ENCODE measurements at regions not wholly inside any gene's neighbourhood (a gene's known extent, or its start where the extent isn't known, plus 50 kb on each side); places are given as distances from the start of the nearest gene placed in this dataset.
"Not testable (repeated sequence)": the region's sequence is repeated elsewhere in the genome, so short reads cannot be mapped to it uniquely, and the experiment has no call there.

GRCh38 chrX:838666-839065, 208.1 kb downstream of the SHOX start:
- H3K36me3 Mint-ChIP-seq (ENCODE audit: low read depth); H3K4me1 Mint-ChIP-seq (ENCODE audit: low read depth); H3K27ac Mint-ChIP-seq; H3K27me3 Mint-ChIP-seq (ENCODE audit: low read depth); H3K4me3 Mint-ChIP-seq: not testable (repeated sequence)
- peaks cover 19% of the 10 kb centered on the region for H3K9me3 Mint-ChIP-seq

DNA sequence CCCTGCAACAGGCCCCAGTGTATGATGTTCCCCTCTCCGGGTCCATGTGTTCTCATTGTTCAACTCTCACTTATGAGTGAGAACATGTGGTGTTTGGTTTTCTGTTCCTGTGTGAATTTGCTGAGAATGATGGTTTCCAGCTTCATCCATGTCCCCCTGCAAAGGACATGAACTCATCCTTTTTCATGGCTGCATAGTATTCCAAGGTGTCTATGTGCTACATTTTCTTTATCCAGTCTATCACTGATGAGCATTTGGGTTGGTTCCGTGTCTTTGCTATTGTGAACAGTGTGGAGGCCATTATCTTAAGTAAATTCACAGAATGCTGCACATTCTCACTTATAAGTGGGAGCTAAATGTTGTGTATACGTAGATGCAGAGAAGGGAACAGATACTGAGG, 205.3 kb downstream of the SHOX start:
- H3K4me1 Mint-ChIP-seq (ENCODE audit: low read depth); H3K27me3 Mint-ChIP-seq (ENCODE audit: low read depth); H3K27ac Mint-ChIP-seq; H3K4me3 Mint-ChIP-seq; H3K36me3 Mint-ChIP-seq (ENCODE audit: low read depth): not testable (repeated sequence)
- peaks cover 29% of the 10 kb centered on the region for H3K9me3 Mint-ChIP-seq

- H3K4me3 Mint-ChIP-seq = no peak overlapping the region
- no peaks in the 10 kb centered on the region for H3K36me3 Mint-ChIP-seq (ENCODE audit: low read depth)
- no peaks in the 10 kb centered on the region for H3K4me1 Mint-ChIP-seq (ENCODE audit: low read depth)
- H3K27me3 Mint-ChIP-seq (ENCODE audit: low read depth) = no peaks in the 10 kb centered on the region
- peaks cover 21% of the 10 kb centered on the region for H3K9me3 Mint-ChIP-seq
- H3K27ac Mint-ChIP-seq = no peak overlapping the region
These were observed 199.9 kb downstream of the SHOX start for GRCh38 chrX:830532-830931.

DNA sequence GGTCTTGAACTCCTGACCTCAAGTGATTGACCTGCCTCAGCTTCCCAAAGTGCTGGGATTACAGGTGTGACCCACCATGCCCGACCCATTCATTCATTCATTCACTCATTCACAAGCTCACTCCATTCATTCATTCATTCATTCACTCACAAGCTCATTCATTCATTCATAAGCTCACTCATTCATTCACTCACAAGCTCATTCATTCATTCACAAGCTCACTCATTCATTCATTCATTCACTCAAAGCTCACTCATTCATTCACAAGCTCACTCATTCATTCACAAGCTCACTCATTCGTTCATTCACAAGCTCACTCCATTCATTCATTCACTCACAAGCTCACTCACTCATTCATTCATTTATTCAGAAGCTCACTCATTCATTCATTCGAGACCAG, 198.6 kb downstream of the SHOX start:
- no peak overlapping the region for H3K27ac Mint-ChIP-seq
- no peaks in the 10 kb centered on the region for H3K4me1 Mint-ChIP-seq (ENCODE audit: low read depth)
- no peaks in the 10 kb centered on the region for H3K27me3 Mint-ChIP-seq (ENCODE audit: low read depth)
- H3K9me3 Mint-ChIP-seq = peaks cover 21% of the 10 kb centered on the region
- no peaks in the 10 kb centered on the region for H3K36me3 Mint-ChIP-seq (ENCODE audit: low read depth)
- H3K4me3 Mint-ChIP-seq = no peak overlapping the region

GRCh38 chrX:828411-828959, 197.9 kb downstream of the SHOX start:
- Mint-ChIP-seq H3K27me3 (ENCODE audit: low read depth) (no peaks in the 10 kb centered on the region), H3K4me3 (no peak overlapping the region), H3K4me1 (ENCODE audit: low read depth) (no peaks in the 10 kb centered on the region), H3K9me3 (peaks cover 19% of the 10 kb centered on the region), H3K27ac (no peak overlapping the region), H3K36me3 (ENCODE audit: low read depth) (no peaks in the 10 kb centered on the region)

DNA sequence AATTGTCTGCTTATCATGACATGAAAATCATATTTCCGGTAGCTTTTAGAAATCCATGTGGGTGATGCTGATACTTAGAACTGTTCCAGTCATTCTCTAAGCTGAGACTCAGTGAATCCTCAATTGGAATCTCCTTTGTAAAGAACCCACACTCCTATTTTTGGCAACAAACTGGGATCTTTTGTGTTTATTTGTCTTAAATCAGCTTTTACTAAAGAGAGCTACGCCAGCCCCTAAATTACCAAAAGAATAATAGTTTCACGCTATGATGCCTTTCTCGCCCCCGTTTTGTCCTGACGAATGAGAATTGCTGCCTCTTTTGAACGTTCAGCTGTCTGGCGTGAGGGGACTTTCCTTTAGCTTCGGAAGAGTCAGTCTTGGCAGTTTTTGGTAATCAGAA, 195.9 kb downstream of the SHOX start:
- Mint-ChIP-seq H3K9me3 (peaks cover 22% of the 10 kb centered on the region), H3K4me3 (no peak overlapping the region), H3K36me3 (ENCODE audit: low read depth) (no peaks in the 10 kb centered on the region), H3K4me1 (ENCODE audit: low read depth) (no peaks in the 10 kb centered on the region), H3K27ac (no peak overlapping the region), H3K27me3 (ENCODE audit: low read depth) (no peaks in the 10 kb centered on the region)

DNA sequence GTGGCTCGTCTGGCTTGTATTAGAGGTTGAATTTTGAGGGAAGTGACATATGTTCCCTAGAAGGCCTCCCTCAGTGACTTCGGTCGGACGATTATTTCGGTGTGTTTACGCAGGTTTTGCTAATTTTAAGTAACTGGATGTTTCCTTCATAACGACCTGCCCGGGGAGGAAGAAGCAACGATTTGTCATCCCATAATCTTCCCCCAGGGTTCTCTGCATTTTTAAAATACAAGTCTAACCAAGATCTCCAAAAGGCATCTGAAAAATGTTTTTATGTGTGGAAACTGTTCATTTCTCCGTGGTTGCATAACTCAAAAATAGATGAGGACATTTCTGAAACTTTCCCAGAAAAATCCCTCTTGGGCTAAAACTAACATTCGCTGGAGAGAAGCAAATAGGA, 195.4 kb downstream of the SHOX start:
- H3K4me3 Mint-ChIP-seq = no peak overlapping the region
- H3K27me3 Mint-ChIP-seq (ENCODE audit: low read depth) = no peaks in the 10 kb centered on the region
- H3K36me3 Mint-ChIP-seq (ENCODE audit: low read depth) = no peaks in the 10 kb centered on the region
- no peaks in the 10 kb centered on the region for H3K4me1 Mint-ChIP-seq (ENCODE audit: low read depth)
- peaks cover 17% of the 10 kb centered on the region for H3K9me3 Mint-ChIP-seq
- no peak overlapping the region for H3K27ac Mint-ChIP-seq

DNA sequence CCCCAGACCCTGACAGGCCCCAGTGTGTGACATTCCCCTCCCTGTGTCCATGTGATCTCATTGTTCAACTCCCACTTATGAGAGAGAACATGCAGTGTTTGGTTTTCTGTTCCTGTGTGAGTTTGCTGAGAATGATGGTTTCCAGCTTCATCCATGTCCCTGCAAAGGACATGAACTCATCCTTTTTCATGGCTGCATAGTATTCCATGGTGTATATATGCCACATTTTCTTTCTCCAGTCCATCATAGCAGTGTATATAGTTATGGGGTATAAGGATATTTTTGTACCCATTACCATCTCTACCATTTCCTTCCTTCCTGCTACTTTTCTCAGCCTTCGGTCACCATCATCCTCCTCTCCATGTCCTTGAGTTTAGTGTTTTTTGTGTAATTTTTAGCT, 192.5 kb downstream of the SHOX start:
- not testable (repeated sequence) for H3K27ac Mint-ChIP-seq; H3K36me3 Mint-ChIP-seq (ENCODE audit: low read depth); H3K27me3 Mint-ChIP-seq (ENCODE audit: low read depth); H3K4me1 Mint-ChIP-seq (ENCODE audit: low read depth); H3K9me3 Mint-ChIP-seq; H3K4me3 Mint-ChIP-seq

- Mint-ChIP-seq H3K4me1 (ENCODE audit: low read depth) (no peaks in the 10 kb centered on the region), H3K9me3 (peaks cover 5% of the 10 kb centered on the region), H3K27me3 (ENCODE audit: low read depth) (no peaks in the 10 kb centered on the region), H3K36me3 (ENCODE audit: low read depth) (no peaks in the 10 kb centered on the region), H3K27ac (no peak overlapping the region), H3K4me3 (no peak overlapping the region)
These were observed 190.9 kb downstream of the SHOX start for GRCh38 chrX:821327-822107.

DNA sequence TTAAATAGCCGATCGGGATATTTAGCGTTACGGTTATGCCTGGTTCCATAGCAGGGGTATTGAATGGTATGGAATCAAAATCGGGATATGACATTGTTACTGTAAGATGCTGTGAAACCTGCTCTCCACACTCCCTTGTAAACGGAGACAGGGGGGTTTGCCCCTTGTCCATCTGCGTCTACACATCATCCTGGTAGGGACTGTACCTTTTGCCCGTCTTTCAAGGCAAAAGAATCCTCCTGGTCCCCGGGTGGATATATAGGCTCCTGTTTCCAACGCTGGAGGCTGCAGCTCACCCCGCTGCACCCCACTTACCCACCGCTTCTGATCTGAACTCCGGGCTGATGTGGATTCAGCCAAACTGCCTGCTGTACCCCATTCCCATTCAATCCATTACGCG, 189.1 kb downstream of the SHOX start:
- Mint-ChIP-seq H3K4me1 (ENCODE audit: low read depth) (no peaks in the 10 kb centered on the region), H3K36me3 (ENCODE audit: low read depth) (no peaks in the 10 kb centered on the region), H3K27me3 (ENCODE audit: low read depth) (no peaks in the 10 kb centered on the region), H3K27ac (no peak overlapping the region), H3K4me3 (no peak overlapping the region), H3K9me3 (peaks cover 8% of the 10 kb centered on the region)

- Mint-ChIP-seq H3K27ac (no peak overlapping the region), H3K9me3 (peaks cover 11% of the 10 kb centered on the region), H3K36me3 (ENCODE audit: low read depth) (no peaks in the 10 kb centered on the region), H3K4me3 (no peak overlapping the region), H3K4me1 (ENCODE audit: low read depth) (no peaks in the 10 kb centered on the region), H3K27me3 (ENCODE audit: low read depth) (no peaks in the 10 kb centered on the region)
These were observed 187.2 kb downstream of the SHOX start for GRCh38 chrX:817759-818300.

GRCh38 chrX:817147-817546, 186.6 kb downstream of the SHOX start:
- not testable (repeated sequence) for H3K4me1 Mint-ChIP-seq (ENCODE audit: low read depth); H3K4me3 Mint-ChIP-seq; H3K36me3 Mint-ChIP-seq (ENCODE audit: low read depth); H3K27ac Mint-ChIP-seq; H3K27me3 Mint-ChIP-seq (ENCODE audit: low read depth)
- peaks cover 11% of the 10 kb centered on the region for H3K9me3 Mint-ChIP-seq

DNA sequence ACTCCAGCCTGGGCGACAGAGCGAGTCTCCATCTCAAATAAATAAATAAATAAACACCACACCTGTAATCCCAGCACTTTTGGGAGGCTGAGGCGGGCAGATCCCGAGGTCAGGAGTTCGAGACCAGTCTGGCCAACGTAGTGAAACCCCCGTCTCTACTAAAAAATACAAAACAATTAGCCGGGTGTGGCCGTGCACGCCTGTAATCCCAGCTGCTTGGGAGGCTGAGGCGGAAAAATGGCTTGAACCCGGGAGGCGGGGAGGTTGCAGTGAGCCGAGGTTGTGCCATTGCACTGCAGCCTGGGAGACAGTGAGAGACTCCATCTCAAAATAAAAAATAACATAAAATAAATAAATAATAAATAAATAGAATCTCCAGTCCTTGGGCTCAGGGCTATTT, 185.8 kb downstream of the SHOX start:
- Mint-ChIP-seq H3K36me3 (ENCODE audit: low read depth) (no peaks in the 10 kb centered on the region), H3K27ac (no peak overlapping the region), H3K27me3 (ENCODE audit: low read depth) (no peaks in the 10 kb centered on the region), H3K4me3 (no peak overlapping the region), H3K4me1 (ENCODE audit: low read depth) (no peaks in the 10 kb centered on the region), H3K9me3 (peaks cover 6% of the 10 kb centered on the region)

DNA sequence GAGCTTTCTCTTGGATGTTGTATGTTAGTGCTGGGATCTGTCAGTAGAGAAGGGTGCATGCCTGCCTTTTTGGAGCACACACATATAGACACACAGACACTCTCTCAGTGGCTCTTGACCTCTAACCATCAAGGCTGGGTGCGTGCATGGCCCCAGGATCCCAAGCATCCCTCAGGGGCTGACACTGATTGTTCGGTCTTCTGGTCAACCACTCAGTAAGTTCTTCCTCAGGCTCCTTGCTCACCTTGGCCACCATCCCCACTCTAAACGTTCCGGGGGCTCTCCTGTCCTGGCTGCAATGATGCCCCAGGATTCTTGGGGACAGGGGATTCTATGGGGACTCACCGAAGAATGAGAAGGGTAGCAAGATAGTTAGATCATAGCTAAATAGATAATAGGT, 179.6 kb downstream of the SHOX start:
- Mint-ChIP-seq H3K27me3 (ENCODE audit: low read depth) (no peaks in the 10 kb centered on the region), H3K9me3 (peaks cover 6% of the 10 kb centered on the region), H3K4me3 (no peak overlapping the region), H3K36me3 (ENCODE audit: low read depth) (no peaks in the 10 kb centered on the region), H3K4me1 (ENCODE audit: low read depth) (no peaks in the 10 kb centered on the region), H3K27ac (no peak overlapping the region)

GRCh38 chrX:809081-809480, 178.5 kb downstream of the SHOX start:
- Mint-ChIP-seq H3K27me3 (ENCODE audit: low read depth) (no peaks in the 10 kb centered on the region), H3K4me3 (no peak overlapping the region), H3K9me3 (peaks cover 5% of the 10 kb centered on the region), H3K4me1 (ENCODE audit: low read depth) (no peaks in the 10 kb centered on the region), H3K27ac (no peak overlapping the region), H3K36me3 (ENCODE audit: low read depth) (no peaks in the 10 kb centered on the region)

Data from T-helper 1 cell treated with Interleukin-12 subunit alpha and Interleukin-12 subunit beta and Interleukin-4 antibody, amounts not matched to agents 30 μg/mL and 1 μg/mL, for 36 hours (primary cell).